GM19035 (cell line): ENCODE measurements at regions not wholly inside any gene's neighbourhood (a gene's known extent, or its start where the extent isn't known, plus 50 kb on each side); places are given as distances from the start of the nearest gene placed in this dataset.
"Not testable (repeated sequence)": the region's sequence is repeated elsewhere in the genome, so short reads cannot be mapped to it uniquely, and the experiment has no call there.

Experiments used
- ATAC-seq: cut with Tn5 transposase; IDR thresholded peaks from one replicate; pipeline ENCODE4 v1.9.1; 2021; ENCODE audit not compliant: unreplicated experiment

- ATAC-seq, result not testable (repeated sequence)
Measured at GRCh38 chr2:87343347-87343746, 321.7 kb upstream of the PLGLB1 start.

GRCh38 chr2:87345283-87345682 lies 323.6 kb upstream of the PLGLB1 start:
- ATAC-seq, result not testable (repeated sequence)

GRCh38 chr2:87348556-87348955 lies 326.9 kb upstream of the PLGLB1 start:
- not testable (repeated sequence) for ATAC-seq

GRCh38 chr2:87349006-87349405 lies 327.4 kb upstream of the PLGLB1 start:
- ATAC-seq, result not testable (repeated sequence)

- not testable (repeated sequence) for ATAC-seq
Measured at GRCh38 chr2:87352178-87352934, 330.7 kb upstream of the PLGLB1 start.

GRCh38 chr2:87353408-87353807 lies 331.8 kb upstream of the PLGLB1 start:
- not testable (repeated sequence) for ATAC-seq

- ATAC-seq, result not testable (repeated sequence)
Measured at GRCh38 chr2:87354102-87354501, 332.5 kb upstream of the PLGLB1 start.

GRCh38 chr2:87360250-87360649 lies 338.6 kb upstream of the PLGLB1 start:
- ATAC-seq, result not testable (repeated sequence)

- not testable (repeated sequence) for ATAC-seq
Measured at GRCh38 chr2:87360927-87361326, 339.3 kb upstream of the PLGLB1 start.

GRCh38 chr2:87361805-87362204 lies 340.2 kb upstream of the PLGLB1 start:
- not testable (repeated sequence) for ATAC-seq

- ATAC-seq, result not testable (repeated sequence)
Measured at GRCh38 chr2:87364379-87364778, 342.7 kb upstream of the PLGLB1 start.

- ATAC-seq, result not testable (repeated sequence)
Measured at GRCh38 chr2:87365038-87365437, 343.4 kb upstream of the PLGLB1 start.

- ATAC-seq, result not testable (repeated sequence)
Measured at GRCh38 chr2:87386063-87386560, 361.8 kb upstream of the PLGLB2 start.

GRCh38 chr2:87395784-87396183 lies 352.1 kb upstream of the PLGLB2 start:
- not testable (repeated sequence) for ATAC-seq

GRCh38 chr2:87396551-87397265 lies 351.2 kb upstream of the PLGLB2 start:
- not testable (repeated sequence) for ATAC-seq

GRCh38 chr2:87397276-87398065 lies 350.4 kb upstream of the PLGLB2 start:
- ATAC-seq, result not testable (repeated sequence)

GRCh38 chr2:87398567-87399305 lies 349.2 kb upstream of the PLGLB2 start:
- not testable (repeated sequence) for ATAC-seq

- ATAC-seq, result no peak
Measured at GRCh38 chr2:87401726-87402345, 346.1 kb upstream of the PLGLB2 start.

- no peak for ATAC-seq
Measured at GRCh38 chr2:87403893-87404175, 344.1 kb upstream of the PLGLB2 start.
